ENCODE measurements at regions not wholly inside any gene's neighbourhood (a gene's known extent, or its start where the extent isn't known, plus 50 kb on each side); places are given as distances from the start of the nearest gene placed in this dataset.

DNA sequence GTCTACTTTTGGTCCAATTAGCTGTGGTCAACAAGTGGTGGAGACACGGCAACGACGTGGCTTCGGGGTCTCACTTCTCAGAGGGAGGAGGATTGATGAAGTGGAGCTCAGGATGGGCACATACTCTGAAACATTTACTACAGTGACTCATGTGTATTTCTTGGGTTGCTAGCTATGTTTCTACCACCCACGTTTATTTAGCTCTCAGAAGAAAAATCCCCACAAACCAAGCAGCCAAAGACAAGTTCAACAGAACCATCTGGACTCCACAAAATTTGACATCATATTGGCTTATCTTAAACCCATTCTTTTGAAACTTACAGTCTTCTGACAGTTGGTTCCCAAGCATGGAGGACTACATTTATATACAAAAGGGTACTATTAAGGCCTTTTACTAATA lies 158.0 kb downstream of the CBLL2 start:
- Histone ChIP-seq H3K27ac (no peak overlapping the region), H3K4me3 (ENCODE audit: low read depth, low read length) (no peak overlapping the region), H3K36me3 (no peaks in the 10 kb centered on the region), H3K27me3 (ENCODE audit: insufficient read depth, low read depth, severe bottlenecking) (peaks cover 3% of the 10 kb centered on the region), H3K9me3 (ENCODE audit: severe bottlenecking) (no peaks in the 10 kb centered on the region)
- DNase-seq, result no peak
- TF ChIP-seq, protein P1, sequence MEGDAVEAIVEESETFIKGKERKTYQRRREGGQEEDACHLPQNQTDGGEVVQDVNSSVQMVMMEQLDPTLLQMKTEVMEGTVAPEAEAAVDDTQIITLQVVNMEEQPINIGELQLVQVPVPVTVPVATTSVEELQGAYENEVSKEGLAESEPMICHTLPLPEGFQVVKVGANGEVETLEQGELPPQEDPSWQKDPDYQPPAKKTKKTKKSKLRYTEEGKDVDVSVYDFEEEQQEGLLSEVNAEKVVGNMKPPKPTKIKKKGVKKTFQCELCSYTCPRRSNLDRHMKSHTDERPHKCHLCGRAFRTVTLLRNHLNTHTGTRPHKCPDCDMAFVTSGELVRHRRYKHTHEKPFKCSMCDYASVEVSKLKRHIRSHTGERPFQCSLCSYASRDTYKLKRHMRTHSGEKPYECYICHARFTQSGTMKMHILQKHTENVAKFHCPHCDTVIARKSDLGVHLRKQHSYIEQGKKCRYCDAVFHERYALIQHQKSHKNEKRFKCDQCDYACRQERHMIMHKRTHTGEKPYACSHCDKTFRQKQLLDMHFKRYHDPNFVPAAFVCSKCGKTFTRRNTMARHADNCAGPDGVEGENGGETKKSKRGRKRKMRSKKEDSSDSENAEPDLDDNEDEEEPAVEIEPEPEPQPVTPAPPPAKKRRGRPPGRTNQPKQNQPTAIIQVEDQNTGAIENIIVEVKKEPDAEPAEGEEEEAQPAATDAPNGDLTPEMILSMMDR (IDR thresholded peaks at IDR 0.05; ENCODE audit: low read depth, low read length), result no peak

DNA sequence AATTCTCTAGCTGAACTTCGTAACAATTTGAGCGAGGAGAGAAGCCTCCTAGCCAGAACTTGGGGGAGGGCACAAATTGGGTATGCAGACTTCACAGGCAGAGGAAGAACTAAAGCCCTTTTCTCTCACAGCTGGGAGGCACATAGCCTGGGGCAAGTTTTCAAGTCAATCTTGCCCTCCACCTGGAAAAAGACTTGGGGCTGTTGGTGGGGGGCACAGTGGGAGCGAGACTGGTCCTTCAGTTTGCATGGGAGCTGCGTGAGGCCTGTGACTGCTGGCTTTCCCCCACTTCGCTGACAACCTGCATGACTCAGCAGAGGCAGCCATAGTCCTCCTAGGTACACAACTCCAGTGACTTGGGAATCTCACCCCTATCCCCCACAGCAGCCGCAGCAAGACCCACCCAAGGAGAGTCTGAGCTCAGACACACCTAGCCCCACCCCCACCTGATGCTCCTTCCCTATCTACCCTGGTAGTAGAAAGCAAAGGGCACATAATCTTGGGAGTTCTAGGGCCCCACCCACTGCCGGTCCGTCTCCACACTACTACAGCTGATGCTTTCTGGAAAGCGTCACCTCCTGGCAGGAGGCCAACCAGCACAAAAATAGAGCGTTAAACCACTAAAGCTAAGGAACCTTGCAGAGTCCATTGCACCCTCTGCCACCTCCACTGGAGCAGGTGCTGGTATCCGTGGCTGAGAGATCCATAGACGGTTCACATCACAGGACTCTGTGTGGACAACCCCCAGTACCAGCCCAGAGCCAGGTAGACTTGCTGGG lies 160.8 kb downstream of the CBLL2 start:
- Histone ChIP-seq H3K4me3 (ENCODE audit: low read depth, low read length) (no peak overlapping the region), H3K36me3 (no peaks in the 10 kb centered on the region), H3K27ac (no peak overlapping the region), H3K9me3 (ENCODE audit: severe bottlenecking) (no peaks in the 10 kb centered on the region), H3K27me3 (ENCODE audit: insufficient read depth, low read depth, severe bottlenecking) (peaks cover 3% of the 10 kb centered on the region)
- TF ChIP-seq, protein P1 (IDR thresholded peaks at IDR 0.05; ENCODE audit: low read depth, low read length), result no peak
- no peak for DNase-seq

DNA sequence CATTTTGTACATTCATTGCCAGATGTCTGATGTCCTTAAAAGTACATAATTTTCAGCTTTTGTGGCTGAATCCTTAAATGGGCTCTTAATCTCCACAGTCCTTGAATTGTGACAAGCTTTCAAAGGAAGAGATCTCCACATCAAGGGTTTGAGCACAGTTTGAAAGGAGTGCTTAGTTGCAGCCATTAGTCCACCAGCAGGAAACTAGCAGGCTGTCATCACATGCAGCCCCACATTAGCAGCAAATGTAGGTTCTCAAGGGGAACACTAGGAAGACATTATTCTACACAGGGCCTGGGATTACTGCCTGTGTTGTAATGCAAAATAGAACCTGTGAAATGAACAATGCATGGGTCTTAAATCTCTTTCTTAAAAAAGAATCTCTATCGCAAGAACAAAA lies 173.2 kb downstream of the CBLL2 start:
- DNase-seq, result no peak
- H3K27ac ChIP-seq, result no peak overlapping the region
- H3K27me3 ChIP-seq (ENCODE audit: insufficient read depth, low read depth, severe bottlenecking), result no peaks in the 10 kb centered on the region
- H3K36me3 ChIP-seq, result no peaks in the 10 kb centered on the region
- TF ChIP-seq, protein P1 (IDR thresholded peaks at IDR 0.05; ENCODE audit: low read depth, low read length), result no peak
- H3K9me3 ChIP-seq (ENCODE audit: severe bottlenecking), result no peaks in the 10 kb centered on the region
- H3K4me3 ChIP-seq (ENCODE audit: low read depth, low read length), result no peak overlapping the region

DNA sequence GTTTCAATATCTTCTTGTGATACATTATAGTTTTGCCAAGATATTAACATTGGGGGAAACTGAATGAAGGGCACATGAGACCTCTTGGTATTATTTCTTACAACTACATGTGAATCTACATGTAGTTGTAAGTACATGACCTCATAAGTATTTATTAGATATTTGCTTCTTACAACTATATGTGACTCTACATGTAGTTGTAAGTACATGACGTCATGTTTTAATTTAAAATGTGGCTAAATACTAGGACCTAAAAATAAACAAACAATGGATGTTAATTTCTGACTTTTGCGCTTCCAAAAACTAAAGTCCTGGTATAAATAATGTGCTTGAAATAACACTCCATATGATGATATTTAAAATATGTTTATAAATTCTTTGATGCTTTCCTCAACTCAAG lies 190.2 kb downstream of the CBLL2 start:
- Histone ChIP-seq H3K36me3 (no peaks in the 10 kb centered on the region), H3K4me3 (ENCODE audit: low read depth, low read length) (no peak overlapping the region), H3K27me3 (ENCODE audit: insufficient read depth, low read depth, severe bottlenecking) (no peaks in the 10 kb centered on the region), H3K27ac (no peak overlapping the region), H3K9me3 (ENCODE audit: severe bottlenecking) (no peaks in the 10 kb centered on the region)
- TF ChIP-seq, protein P1 (IDR thresholded peaks at IDR 0.05; ENCODE audit: low read depth, low read length), result no peak
- DNase-seq, result no peak

DNA sequence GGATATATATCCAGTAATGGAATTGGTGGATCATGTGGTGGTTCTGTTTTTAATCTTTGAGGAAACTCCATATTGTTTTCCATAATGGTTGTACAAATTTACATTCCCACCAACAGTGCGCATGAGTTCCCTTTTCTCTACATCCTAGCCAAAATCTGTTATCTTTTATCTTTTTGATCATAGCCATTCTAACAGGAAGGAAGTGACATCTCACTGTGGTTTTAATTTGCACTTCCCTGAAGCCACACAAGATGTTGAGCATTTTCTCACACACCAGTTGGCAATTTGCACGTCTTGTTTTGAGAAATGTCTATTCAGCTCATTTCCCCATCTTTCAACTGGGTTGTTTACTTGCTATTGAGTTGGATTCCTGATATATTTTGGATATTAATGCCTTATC lies 194.9 kb downstream of the CBLL2 start:
- Histone ChIP-seq H3K27me3 (ENCODE audit: insufficient read depth, low read depth, severe bottlenecking) (no peaks in the 10 kb centered on the region), H3K27ac (no peak overlapping the region), H3K36me3 (no peaks in the 10 kb centered on the region), H3K4me3 (ENCODE audit: low read depth, low read length) (no peak overlapping the region), H3K9me3 (ENCODE audit: severe bottlenecking) (peaks cover 2% of the 10 kb centered on the region)
- no peak for DNase-seq
- TF ChIP-seq, protein P1 (IDR thresholded peaks at IDR 0.05; ENCODE audit: low read depth, low read length), result no peak

DNA sequence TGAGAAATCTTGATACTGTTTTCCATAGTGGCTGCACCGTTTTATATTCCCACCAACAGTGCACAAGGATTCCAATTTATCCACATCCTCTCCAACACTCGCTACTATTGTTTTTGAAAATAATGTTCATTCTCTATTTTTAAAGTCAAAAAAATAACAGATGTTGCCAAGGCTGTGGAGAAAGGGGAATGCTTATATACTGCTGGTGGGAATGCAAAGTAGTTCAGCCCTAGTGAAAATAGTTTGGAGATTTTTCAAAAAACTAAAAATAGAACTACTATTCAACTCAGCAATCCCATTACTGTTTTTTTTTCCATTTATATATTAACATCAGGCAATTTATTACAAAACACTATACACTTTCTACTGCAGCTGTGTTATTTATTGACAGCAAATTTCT lies 208.7 kb downstream of the CBLL2 start:
- TF ChIP-seq, protein P1 (IDR thresholded peaks at IDR 0.05; ENCODE audit: low read depth, low read length), result no peak
- no peak overlapping the region for H3K27ac ChIP-seq
- no peak for DNase-seq
- H3K9me3 ChIP-seq (ENCODE audit: severe bottlenecking), result peaks cover 2% of the 10 kb centered on the region
- H3K36me3 ChIP-seq, result no peaks in the 10 kb centered on the region
- no peak overlapping the region for H3K4me3 ChIP-seq (ENCODE audit: low read depth, low read length)
- no peaks in the 10 kb centered on the region for H3K27me3 ChIP-seq (ENCODE audit: insufficient read depth, low read depth, severe bottlenecking)

Measured in WERI-Rb-1 (cell line).